Uterus (tissue), 2 donors: ENCODE measurements at regions not wholly inside any gene's neighbourhood (a gene's known extent, or its start where the extent isn't known, plus 50 kb on each side); places are given as distances from the start of the nearest gene placed in this dataset.

Source experiments
- CTCF ChIP-seq, 4 experiments: fragments of 200-600 bp in 2 of 4; fragments of 450-650 bp in 2 of 4; sonication (generic) in 2 of 4; IDR thresholded peaks; one replicate each; pipeline ENCODE4 v1.5.1; 2016 to 2019; ENCODE audit warnings: antibody characterized with exemption in 4 of 4, mild to moderate bottlenecking in 2 of 4, moderate library complexity in 1 of 4
- POLR2A ChIP-seq, 2 donors: fragments of 450-650 bp; IDR thresholded peaks; one replicate each; pipeline ENCODE4 v1.6.1; 2016; ENCODE audit warnings: antibody characterized with exemption in 2 of 2, mild to moderate bottlenecking in 1 of 2, moderate library complexity in 1 of 2

GRCh38 chr7:25454562-25455041, 226.3 kb upstream of the NPVF start:
- TF ChIP-seq POLR2A (IDR thresholded peaks at IDR 0.05) (no peak), CTCF (IDR thresholded peaks at IDR 0.05) (no peak)
